AG04450 (cell line): ENCODE measurements at regions not wholly inside any gene's neighbourhood (a gene's known extent, or its start where the extent isn't known, plus 50 kb on each side); places are given as distances from the start of the nearest gene placed in this dataset.

Source experiments
- CTCF ChIA-PET: fragments of 300-600, 350-600 bp; formaldehyde crosslinking; extraction: SDS; loops from one replicate; lab custom pipeline; 2022; ENCODE audit warnings: antibody characterized with exemption, inconsistent platforms; lab: Charles Lee
- POLR2A ChIA-PET: fragments of 350-600 bp; formaldehyde crosslinking; extraction: SDS; loops from one replicate; lab custom pipeline; 2021; ENCODE audit warnings: antibody characterized with exemption, inconsistent platforms; lab: Yijun Ruan, JAX
- DNase-seq: peaks from one replicate; pipeline ENCODE4 v3.0.0-alpha.2; 2011; ENCODE audit warnings: low read depth, low spot score
- H3K27ac ChIP-seq: one replicate; pipeline ENCODE4 v1.5.1; 2012; ENCODE audit warnings: low read depth, low read length, control low read depth
- H3K27me3 ChIP-seq: one replicate; pipeline ENCODE4 v1.6.0; 2012; ENCODE audit warnings: low read length; ENCODE audit not compliant: control insufficient read depth, insufficient read depth
- H3K4me3 ChIP-seq: 2 replicates; pipeline ENCODE4 v1.5.1; 2011; ENCODE audit warnings: mild to moderate bottlenecking, low read depth, low read length, control low read depth
- H3K9me3 ChIP-seq: 2 replicates; pipeline ENCODE4 v1.5.1; 2012; ENCODE audit warnings: low read length; ENCODE audit not compliant: control insufficient read depth, insufficient read depth
- CTCF ChIP-seq: IDR thresholded peaks from 2 replicates; pipeline ENCODE4 v1.5.1; 2011; ENCODE audit warnings: low read depth, low read length, control low read depth, inconsistent platforms

DNA sequence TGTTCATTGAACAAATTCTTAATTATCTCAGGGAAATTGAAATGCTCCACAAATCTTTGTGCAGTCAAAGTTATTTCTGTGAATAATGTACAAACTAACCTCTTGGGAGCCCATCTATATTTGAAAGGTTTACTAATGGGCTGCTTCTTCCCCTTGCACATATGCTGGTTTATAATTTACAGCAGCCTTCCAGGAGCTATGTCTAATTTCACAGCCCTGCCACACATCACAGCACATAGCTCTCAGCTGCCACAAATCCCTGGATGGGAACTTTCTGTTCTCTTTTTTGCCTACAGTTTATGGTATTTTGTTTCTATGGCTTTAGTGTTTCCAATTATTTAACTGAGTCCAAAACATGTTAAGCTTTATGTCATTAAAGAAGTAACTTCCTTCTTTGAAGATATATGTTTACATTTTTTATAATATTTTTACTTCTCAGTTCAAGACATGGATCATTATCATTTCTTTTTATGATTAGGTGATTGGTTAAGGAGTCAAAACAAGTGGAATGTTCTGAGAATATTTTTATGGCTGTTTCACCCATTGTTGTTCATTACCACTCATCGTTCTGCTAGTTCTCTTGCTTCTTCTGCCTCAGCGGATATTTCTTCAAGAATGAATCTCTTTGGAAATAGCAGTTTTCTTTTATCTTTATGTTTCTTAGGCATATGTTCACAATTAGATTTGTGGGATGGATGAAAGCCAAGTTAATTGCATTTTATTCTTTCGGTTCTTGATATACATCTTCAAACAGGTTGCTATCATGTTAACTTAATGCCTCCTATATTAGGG, 475.6 kb upstream of the MIS18BP1 start:
- Histone ChIP-seq H3K27me3 (no peaks in the 10 kb centered on the region), H3K9me3 (peaks cover 10% of the 10 kb centered on the region; the same call in 1 of the 2 replicates), H3K27ac (no peak overlapping the region), H3K4me3 (no peak overlapping the region)
- ChIA-PET CTCF (no interaction called here), POLR2A (no interaction called here)
- no peak for TF ChIP-seq CTCF
- DNase-seq = no peak

DNA sequence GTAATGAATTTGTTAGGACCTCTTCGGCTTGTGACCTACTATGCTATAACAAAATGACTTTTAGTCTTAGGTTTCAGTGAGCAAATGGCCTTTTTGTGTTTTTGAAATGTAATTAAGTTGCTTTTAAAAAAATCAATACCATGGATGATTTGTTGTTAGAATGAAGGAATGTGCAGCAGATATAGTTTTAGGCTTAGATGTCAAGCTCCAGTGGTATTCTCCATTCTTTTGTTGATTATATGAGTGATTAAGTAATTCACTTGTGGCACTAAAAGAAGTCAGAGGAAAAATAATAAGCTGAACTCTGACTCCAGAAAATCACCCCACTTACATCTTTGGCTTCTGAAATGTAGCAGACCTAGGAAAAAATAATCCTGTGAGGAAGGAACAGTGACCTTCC, 474.1 kb upstream of the MIS18BP1 start:
- no peak for TF ChIP-seq CTCF
- Histone ChIP-seq H3K4me3 (no peak overlapping the region), H3K27ac (no peak overlapping the region), H3K27me3 (no peaks in the 10 kb centered on the region), H3K9me3 (peaks cover 10% of the 10 kb centered on the region; the same call in 1 of the 2 replicates)
- CTCF ChIA-PET = no interaction called here
- DNase-seq = no peak
- POLR2A ChIA-PET = no interaction called here

GRCh38 chr14:45721472-45721871, 468.5 kb upstream of the MIS18BP1 start:
- CTCF ChIA-PET = no interaction called here
- Histone ChIP-seq H3K4me3 (no peak overlapping the region), H3K27ac (no peak overlapping the region), H3K27me3 (no peaks in the 10 kb centered on the region), H3K9me3 (peaks cover 18% of the 10 kb centered on the region; the same call in 1 of the 2 replicates)
- POLR2A ChIA-PET = no interaction called here
- no peak for TF ChIP-seq CTCF
- DNase-seq = no peak

GRCh38 chr14:45716572-45716971, 463.6 kb upstream of the MIS18BP1 start:
- ChIA-PET POLR2A (no interaction called here), CTCF (no interaction called here)
- DNase-seq = no peak

More at GRCh38 chr14:45716572-45716971, 463.6 kb upstream of the MIS18BP1 start:
- no peak overlapping the region for H3K4me3 ChIP-seq
- peaks cover 25% of the 10 kb centered on the region for H3K9me3 ChIP-seq
- no peak for TF ChIP-seq CTCF
- no peaks in the 10 kb centered on the region for H3K27me3 ChIP-seq
- H3K27ac ChIP-seq = no peak overlapping the region
